Vagina (tissue), 2 donors: ENCODE measurements at regions not wholly inside any gene's neighbourhood (a gene's known extent, or its start where the extent isn't known, plus 50 kb on each side); places are given as distances from the start of the nearest gene placed in this dataset.

Experiments used
- DNase-seq, 2 donors: peaks; one replicate each; pipeline ENCODE4 v3.0.0-alpha.2; 2017; ENCODE audit errors: extremely low spot score in 2 of 2
- H3K27ac ChIP-seq: fragments of 200-600 bp; sonication (generic); one replicate; pipeline ENCODE4 v1.5.1; 2019
- H3K27me3 ChIP-seq: fragments of 200-600 bp; sonication (generic); one replicate; pipeline ENCODE4 v1.5.1; 2019
- H3K36me3 ChIP-seq, 2 donors: fragments of 200-600 bp; sonication (generic); one replicate each; pipeline ENCODE4 v1.5.1; 2017 to 2019
- H3K4me1 ChIP-seq: fragments of 200-600 bp; sonication (generic); one replicate; pipeline ENCODE4 v1.5.1; 2019
- H3K4me3 ChIP-seq, 2 donors: fragments of 200-600 bp; sonication (generic); 1 replicate in 1 of 2; 2 replicates in 1 of 2; pipeline ENCODE4 v1.5.1; 2016 to 2019
- H3K9me3 ChIP-seq: fragments of 200-600 bp; sonication (generic); one replicate; pipeline ENCODE4 v1.5.1; 2019
- POLR2A ChIP-seq, 2 donors: fragments of 450-650 bp; IDR thresholded peaks; one replicate each; pipeline ENCODE4 v1.6.1; 2017; ENCODE audit warnings: antibody characterized with exemption in 2 of 2, mild to moderate bottlenecking in 2 of 2, moderate library complexity in 2 of 2
- POLR2AphosphoS5 ChIP-seq, 2 donors: sonication (generic); formaldehyde crosslinking; IDR thresholded peaks; one replicate each; pipeline ENCODE4 v1.9.0; 2017; ENCODE audit warnings: antibody characterized with exemption in 2 of 2, mild to moderate bottlenecking in 2 of 2, low read depth in 1 of 2; ENCODE audit not compliant: insufficient read depth in 1 of 2
- intact Hi-C: fragments of 100-400 bp; cut with DNase I; formaldehyde crosslinking; loops from one replicate; pipeline ENCODE4 v1.15.1; 2023
- TF ChIP-seq, protein P1 (sequence below), 3 experiments: fragments of 450-650 bp in 2 of 3; fragments of 200-600 bp in 1 of 3; sonication (generic) in 1 of 3; IDR thresholded peaks; one replicate each; pipeline ENCODE4 v1.5.1; 2017 to 2019; ENCODE audit warnings: antibody characterized with exemption in 3 of 3, mild to moderate bottlenecking in 2 of 3, moderate library complexity in 2 of 3

DNA sequence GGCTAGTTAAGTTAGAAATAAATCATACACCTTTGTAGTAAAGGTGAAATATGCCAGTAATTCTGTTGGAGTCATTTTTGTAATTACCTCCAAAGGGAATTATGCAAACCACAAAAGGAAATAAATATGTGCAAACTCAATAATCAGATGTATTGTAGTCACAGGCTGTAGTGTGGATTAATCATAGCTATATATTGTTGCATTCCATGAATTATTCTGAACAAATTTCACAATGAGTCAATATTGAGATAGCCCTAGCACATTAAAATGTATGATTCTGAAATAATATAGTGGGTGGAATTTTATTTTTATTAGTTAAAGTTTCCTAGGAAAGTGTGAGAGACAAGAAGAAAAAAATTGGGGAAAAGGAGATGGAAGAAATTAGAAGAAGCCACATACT, 790.5 kb upstream of the PCDH20 start:
- TF ChIP-seq POLR2AphosphoS5 (IDR thresholded peaks at IDR 0.05; ENCODE audit: insufficient read depth in 1 of 2, low read depth in 1 of 2) (no peak), POLR2A (IDR thresholded peaks at IDR 0.05) (no peak)
- TF ChIP-seq, protein P1, sequence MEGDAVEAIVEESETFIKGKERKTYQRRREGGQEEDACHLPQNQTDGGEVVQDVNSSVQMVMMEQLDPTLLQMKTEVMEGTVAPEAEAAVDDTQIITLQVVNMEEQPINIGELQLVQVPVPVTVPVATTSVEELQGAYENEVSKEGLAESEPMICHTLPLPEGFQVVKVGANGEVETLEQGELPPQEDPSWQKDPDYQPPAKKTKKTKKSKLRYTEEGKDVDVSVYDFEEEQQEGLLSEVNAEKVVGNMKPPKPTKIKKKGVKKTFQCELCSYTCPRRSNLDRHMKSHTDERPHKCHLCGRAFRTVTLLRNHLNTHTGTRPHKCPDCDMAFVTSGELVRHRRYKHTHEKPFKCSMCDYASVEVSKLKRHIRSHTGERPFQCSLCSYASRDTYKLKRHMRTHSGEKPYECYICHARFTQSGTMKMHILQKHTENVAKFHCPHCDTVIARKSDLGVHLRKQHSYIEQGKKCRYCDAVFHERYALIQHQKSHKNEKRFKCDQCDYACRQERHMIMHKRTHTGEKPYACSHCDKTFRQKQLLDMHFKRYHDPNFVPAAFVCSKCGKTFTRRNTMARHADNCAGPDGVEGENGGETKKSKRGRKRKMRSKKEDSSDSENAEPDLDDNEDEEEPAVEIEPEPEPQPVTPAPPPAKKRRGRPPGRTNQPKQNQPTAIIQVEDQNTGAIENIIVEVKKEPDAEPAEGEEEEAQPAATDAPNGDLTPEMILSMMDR (IDR thresholded peaks at IDR 0.05) = no peak
- H3K9me3 ChIP-seq = no peaks in the 10 kb centered on the region
- no peaks in the 10 kb centered on the region for H3K4me1 ChIP-seq
- no peak overlapping the region for H3K27ac ChIP-seq
- no peak overlapping the region for H3K4me3 ChIP-seq
- no peaks in the 10 kb centered on the region for H3K27me3 ChIP-seq
- H3K36me3 ChIP-seq = no peaks in the 10 kb centered on the region
- intact Hi-C loops = no loop called here
- DNase-seq = no peak

DNA sequence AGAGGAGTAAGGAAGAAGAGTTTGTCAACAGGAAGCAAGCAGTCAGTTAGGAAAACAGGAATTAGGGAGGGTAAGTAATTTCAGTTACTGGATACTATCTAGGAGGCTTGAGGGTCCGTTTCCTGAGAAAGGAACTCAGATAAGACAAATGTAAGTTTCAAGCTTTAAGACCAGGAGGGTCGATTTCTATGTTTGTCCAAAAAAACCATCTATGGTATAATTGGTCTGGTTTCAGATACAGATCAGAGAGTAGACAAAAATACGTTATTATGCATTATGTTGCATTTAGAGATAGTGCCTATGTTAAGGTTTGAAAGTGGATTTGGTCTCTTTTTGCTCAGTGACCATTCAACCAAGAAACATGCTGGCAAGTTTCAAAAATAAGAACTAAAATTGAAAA, 789.6 kb upstream of the PCDH20 start:
- no peaks in the 10 kb centered on the region for H3K4me1 ChIP-seq
- DNase-seq = no peak
- H3K9me3 ChIP-seq = no peaks in the 10 kb centered on the region
- no peak overlapping the region for H3K27ac ChIP-seq
- no peak overlapping the region for H3K4me3 ChIP-seq
- intact Hi-C loops = no loop called here
- H3K27me3 ChIP-seq = no peaks in the 10 kb centered on the region
- no peaks in the 10 kb centered on the region for H3K36me3 ChIP-seq
- no peak for TF ChIP-seq POLR2AphosphoS5 (IDR thresholded peaks at IDR 0.05; ENCODE audit: insufficient read depth in 1 of 2, low read depth in 1 of 2)
- TF ChIP-seq, protein P1 (IDR thresholded peaks at IDR 0.05) = no peak
- TF ChIP-seq POLR2A (IDR thresholded peaks at IDR 0.05) = no peak

DNA sequence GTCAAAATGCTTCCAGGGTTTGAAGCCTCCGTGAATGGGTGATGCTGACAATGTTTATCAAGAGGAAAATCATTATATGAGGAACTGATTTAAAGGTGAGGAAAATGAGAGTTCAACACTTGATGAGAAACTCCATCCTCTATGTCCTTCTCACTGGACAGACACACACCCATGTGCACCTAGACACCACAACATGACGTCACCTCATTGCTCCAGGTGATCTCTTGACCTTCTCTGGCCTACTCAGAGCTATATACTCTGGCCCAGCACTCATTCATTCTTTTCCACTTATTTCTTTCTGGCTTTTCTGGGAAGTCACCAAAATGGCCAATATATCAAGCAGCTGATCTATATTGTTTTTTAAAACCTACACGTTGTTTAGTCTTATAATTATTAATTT, 778.7 kb upstream of the PCDH20 start:
- Histone ChIP-seq H3K27ac (no peak overlapping the region), H3K9me3 (no peaks in the 10 kb centered on the region), H3K4me1 (no peaks in the 10 kb centered on the region), H3K36me3 (no peaks in the 10 kb centered on the region), H3K4me3 (no peak overlapping the region), H3K27me3 (no peaks in the 10 kb centered on the region)
- TF ChIP-seq POLR2A (IDR thresholded peaks at IDR 0.05) (no peak), POLR2AphosphoS5 (IDR thresholded peaks at IDR 0.05; ENCODE audit: insufficient read depth in 1 of 2, low read depth in 1 of 2) (no peak)
- TF ChIP-seq, protein P1 (IDR thresholded peaks at IDR 0.05) = no peak
- DNase-seq = no peak
- intact Hi-C loops = no loop called here

DNA sequence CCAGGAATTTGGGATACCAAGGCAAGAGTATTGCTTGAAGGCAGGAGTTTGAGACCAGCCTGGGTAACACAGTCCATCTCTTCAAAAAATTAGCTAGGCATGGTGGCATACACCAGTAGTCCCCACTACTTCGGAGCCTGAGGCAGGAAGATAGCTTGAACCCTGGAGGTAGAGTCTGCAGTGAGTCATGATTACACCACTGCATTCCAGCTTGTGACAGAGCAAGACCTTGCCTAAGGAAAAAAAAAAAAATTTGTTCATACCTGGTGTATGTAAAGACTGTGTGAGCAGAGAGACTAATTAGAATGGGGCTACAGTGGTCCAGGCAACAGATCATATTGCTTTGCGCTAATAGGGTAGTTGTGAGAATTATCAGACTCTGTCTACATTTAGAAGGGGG, 778.3 kb upstream of the PCDH20 start:
- Histone ChIP-seq H3K36me3 (no peaks in the 10 kb centered on the region), H3K27ac (no peak overlapping the region), H3K4me3 (no peak overlapping the region), H3K27me3 (no peaks in the 10 kb centered on the region), H3K9me3 (no peaks in the 10 kb centered on the region), H3K4me1 (no peaks in the 10 kb centered on the region)
- intact Hi-C loops = no loop called here
- DNase-seq = no peak
- TF ChIP-seq POLR2AphosphoS5 (IDR thresholded peaks at IDR 0.05; ENCODE audit: insufficient read depth in 1 of 2, low read depth in 1 of 2) = no peak
- no peak for TF ChIP-seq POLR2A (IDR thresholded peaks at IDR 0.05)
- TF ChIP-seq, protein P1 (IDR thresholded peaks at IDR 0.05) = no peak

DNA sequence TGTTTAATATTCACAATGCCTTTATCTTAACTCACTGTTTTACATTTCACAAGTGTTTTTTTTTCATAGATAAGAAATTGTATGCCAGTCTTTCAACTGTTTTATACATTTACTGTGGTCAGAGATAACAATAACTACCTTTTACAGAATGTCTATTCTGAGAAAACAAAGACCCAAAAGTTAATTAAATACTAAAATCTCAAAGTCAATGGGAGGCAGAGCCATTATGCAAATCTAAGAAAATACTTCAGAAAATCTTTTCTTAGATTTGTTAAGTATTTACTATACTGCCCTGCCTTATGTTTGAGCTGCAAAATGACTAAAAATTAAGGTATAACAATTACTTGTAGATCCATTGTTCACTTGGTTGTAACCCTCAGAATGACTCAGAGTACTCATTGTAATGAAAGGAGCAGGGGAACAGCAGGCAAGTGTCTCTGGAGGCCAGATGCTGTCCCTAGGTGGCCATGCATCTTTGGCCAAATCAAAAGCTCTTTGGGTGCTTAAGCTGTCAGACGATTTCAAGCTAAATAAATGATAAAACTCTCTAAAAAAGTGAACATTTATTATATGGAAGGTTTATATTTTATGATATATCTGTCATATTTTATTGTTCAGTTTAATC, 770.1 kb upstream of the PCDH20 start:
- H3K36me3 ChIP-seq = no peaks in the 10 kb centered on the region
- DNase-seq = no peak
- no peak overlapping the region for H3K27ac ChIP-seq
- no peak overlapping the region for H3K4me3 ChIP-seq
- no peaks in the 10 kb centered on the region for H3K27me3 ChIP-seq
- intact Hi-C loops = no loop called here
- H3K9me3 ChIP-seq = no peaks in the 10 kb centered on the region
- H3K4me1 ChIP-seq = no peaks in the 10 kb centered on the region
- TF ChIP-seq POLR2AphosphoS5 (IDR thresholded peaks at IDR 0.05; ENCODE audit: insufficient read depth in 1 of 2, low read depth in 1 of 2) = no peak
- TF ChIP-seq, protein P1 (IDR thresholded peaks at IDR 0.05) = no peak
- no peak for TF ChIP-seq POLR2A (IDR thresholded peaks at IDR 0.05)
